HG03460 (cell line): ENCODE measurements at regions not wholly inside any gene's neighbourhood (a gene's known extent, or its start where the extent isn't known, plus 50 kb on each side); places are given as distances from the start of the nearest gene placed in this dataset.

ENCODE experiments used
- ATAC-seq: cut with Tn5 transposase; IDR thresholded peaks from one replicate; pipeline ENCODE4 v1.9.1; 2021; ENCODE audit not compliant: unreplicated experiment

DNA sequence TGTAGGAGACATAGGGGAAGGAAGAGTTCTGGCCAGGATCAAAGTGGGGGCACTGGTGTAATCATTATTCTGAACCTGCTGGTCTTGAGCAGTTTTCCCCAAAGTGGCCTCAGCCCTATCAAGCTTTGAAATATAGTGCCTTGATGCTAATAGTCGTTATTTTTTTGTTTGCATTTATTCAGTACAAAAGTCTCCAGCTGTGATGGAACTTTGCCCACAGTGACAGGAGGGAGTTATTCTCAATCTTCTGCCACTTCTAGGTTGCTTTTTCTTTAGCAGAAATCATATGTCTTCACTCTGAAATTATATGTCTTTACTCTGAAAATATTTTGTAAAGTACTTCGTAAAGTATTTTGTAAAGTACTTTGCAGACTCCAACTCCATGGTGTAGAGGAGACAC, 93.1 kb downstream of the FAT3 start:
- ATAC-seq: no peak

DNA sequence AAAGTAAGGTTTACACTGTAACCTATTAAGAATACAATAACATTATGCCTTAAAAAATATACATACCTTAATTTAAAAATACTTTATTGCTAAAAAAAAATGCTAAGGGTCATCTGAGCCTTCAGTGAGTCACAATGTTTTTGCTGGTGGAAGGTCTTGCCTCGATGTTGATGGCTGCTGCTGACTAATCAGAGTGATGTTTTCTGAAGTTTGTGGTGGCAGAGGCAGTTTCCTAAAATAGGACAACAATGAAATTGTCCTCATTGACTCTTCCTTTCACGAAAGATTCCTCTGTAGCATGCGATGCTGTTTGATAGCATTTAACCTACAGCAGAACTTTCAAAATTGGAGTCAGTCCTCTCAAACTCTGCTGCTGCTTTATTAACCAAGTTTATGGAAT, 97.6 kb downstream of the FAT3 start:
- ATAC-seq: no peak

DNA sequence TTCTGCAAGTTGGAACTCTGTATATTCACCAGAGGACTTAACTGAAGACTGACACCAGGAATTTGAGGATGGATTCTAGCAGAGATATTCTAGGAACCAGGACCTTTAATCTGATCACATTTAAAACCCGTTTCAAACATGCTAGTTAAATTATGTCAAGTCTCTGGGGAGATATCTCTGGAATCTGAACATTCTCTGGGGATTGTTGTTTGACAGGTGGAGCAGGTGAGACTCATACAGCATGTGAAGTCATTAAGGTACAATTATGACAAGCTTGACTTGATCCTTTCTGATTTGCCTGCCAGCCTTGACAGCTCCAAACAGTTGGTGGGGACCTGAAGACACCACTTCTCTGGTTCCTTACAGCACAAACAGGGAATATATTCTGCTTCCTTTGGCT, 100.3 kb downstream of the FAT3 start:
- no peak for ATAC-seq

DNA sequence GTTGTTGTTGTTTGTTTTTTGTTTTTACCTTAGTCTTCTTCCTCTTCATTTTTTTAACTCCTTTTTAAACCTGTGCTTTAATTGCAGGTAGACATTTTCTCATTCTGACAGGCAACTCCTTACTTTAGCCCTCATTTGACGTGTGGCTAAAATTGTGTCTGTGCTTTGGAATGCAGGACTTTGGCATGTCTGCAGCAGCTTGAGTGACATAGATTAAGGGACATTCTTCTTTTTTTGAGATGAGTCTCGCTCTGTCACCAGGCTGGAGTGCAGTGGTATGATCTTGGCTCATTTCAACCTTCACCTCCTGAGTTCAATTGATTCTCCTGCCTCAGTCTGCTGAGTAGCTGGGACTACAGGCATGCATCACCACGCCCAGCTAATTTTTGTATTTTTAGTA, 100.8 kb downstream of the FAT3 start:
- ATAC-seq: no peak

DNA sequence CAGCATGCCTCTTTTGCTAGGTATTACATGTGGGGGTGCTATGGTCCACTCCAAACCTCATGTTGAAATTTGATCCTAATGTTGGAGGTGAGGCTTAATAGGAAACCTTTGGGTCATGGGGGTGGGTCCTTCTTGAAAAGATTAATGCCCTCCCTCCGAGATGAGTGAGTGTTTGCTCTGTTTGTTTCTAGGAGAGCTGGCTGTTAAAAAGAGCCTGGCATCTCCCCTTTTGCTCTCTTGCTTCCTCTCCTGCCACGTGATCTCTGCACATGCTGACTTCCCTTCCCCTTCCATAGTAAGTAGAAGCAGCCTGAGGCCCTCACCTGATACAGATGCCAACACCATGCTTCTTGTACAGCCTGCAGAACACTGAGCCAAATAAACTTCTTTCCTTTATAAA, 104.5 kb downstream of the FAT3 start:
- no peak for ATAC-seq

DNA sequence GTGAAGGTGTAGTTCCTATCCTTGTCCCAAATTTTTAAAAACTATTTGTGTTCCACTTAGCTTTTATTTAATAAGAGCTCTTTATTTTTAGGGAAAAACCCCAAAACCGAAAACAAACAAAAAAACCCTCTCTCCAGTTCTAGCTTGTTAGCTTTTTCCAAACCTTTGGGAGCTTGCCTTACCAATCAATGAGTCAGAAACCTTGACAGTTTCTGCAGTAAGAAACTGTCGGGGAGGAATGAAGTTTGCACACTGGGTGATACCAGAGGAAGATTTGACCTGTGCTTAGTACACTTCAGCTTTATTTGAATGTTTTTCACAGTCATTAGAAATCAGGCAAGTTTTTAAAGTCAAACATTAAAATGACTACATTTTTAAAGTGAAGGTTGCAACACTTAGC, 105.0 kb downstream of the FAT3 start:
- ATAC-seq: no peak

DNA sequence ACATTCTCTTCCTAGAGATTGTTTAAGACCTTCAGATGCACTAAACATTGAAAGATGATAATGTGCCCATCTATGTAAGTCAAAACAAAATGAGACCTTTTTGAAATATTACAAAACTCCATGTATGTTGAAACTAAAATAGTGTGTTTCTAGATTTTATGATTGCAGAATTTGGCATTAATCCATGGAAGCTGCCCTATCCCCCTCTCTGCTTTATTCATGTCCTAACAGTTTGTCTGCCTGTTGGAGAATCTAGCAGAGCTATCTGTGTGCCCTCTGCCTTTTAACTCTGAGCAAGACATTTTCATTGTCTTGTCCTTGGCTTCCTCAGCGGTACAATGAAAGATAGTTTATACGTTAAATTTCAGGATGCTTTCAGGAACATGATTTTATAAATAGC, 105.5 kb downstream of the FAT3 start:
- no peak for ATAC-seq

DNA sequence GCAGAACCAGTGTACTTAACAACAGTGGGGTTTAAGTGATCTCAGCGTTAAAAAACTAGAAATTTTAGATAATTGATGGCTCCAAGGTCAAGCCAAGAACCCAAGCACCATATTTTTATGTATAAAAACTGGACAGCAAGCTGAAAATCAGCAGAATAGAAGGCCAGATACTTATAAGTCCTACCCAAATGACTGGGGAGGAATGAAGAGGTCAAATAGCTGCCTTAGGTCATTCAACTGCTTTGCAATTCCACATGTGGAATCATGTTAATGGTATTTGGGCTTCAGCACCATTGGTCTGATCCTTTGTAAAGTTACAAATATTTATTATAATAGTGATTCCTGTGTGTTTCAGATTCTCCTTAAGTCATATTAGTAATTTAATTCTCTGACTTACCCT, 108.4 kb downstream of the FAT3 start:
- no peak for ATAC-seq

DNA sequence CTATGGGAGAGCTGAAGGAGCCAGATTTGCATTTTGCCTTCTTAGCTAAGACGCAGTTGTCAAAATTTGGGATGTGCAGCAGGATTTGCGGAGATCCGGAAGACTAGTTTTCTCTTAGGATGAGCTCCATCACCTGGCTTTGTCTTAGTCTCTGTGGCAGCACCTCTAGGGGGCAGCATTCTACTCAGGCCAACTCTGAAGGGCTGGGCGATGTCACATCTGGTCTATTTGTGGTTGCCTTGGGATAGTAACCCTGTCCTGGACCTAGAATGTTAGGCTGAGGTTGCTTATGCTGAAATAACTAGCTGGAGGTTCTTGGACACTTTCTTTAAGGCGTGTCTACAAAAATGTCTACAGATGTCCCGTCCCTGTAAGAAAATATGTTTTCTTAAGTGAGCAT, 116.2 kb downstream of the FAT3 start:
- no peak for ATAC-seq

DNA sequence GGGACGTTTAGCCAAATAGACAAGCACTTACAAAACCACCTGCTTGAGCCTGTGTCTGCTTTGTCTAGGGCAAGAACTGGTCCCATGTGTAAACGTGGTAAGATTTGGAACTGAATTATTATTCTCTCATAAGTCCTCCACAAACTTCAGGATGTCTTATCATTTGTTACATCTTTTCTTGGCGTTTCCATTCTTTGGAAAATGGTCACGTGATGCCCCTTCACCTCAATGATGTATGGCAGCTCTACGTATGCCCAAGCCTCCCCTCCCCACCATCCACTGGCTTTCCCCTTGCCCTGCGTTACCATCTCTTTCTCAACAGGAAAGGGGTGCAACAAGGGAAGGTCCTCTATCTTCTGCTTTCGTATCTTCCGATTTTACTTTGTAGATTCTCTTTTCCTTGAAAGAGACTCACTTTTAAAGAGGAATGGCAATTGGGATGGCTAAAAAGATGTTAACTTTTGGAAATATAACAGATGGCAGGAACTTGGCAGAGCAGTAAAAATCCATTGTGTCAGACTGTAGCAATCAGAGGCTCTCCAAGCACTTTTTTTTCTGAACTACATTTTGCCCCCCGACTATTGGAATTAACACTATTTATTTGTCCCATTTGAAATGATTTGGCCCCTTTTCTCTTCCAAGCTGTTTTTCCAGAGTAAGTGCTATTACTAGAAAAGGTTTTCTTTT, 117.6 kb downstream of the FAT3 start:
- no peak for ATAC-seq

DNA sequence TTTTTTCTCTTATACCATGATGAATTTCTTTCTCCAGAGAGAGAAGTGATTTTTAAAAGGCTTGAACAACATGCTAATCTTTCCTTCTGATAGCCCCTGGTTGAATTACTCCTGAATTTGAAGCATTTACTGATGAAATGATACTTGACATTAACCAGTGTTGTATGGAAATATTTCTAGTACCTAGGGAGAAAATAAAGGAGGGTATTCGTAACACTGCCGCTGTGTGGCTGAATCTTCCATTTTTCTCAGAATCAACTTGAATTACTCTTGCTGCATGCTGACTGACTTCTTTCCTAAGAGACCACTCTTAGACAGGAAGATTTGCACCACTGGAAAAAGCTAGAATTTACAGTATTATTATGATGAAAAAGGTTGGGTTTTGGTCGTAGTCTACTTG, 118.3 kb downstream of the FAT3 start:
- ATAC-seq: no peak

DNA sequence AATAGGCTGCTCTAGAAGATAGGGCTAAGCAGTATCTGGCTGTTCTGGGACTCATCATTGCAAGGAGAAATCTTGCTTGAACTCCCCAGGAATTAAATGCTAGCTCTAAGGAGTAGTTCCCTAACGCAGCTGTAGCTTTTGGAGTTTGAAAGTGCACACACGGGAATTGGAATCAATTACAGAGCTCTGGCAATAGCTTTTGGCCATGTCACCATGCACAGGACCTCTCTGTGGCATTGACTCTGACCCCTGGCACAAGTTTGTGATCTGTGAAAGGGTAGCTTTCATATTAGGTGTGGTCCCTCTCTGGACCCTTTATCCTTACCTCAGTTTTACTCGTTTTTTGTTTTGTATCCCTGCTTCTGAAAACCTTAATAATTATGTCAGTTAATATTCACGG, 121.6 kb downstream of the FAT3 start:
- no peak for ATAC-seq

DNA sequence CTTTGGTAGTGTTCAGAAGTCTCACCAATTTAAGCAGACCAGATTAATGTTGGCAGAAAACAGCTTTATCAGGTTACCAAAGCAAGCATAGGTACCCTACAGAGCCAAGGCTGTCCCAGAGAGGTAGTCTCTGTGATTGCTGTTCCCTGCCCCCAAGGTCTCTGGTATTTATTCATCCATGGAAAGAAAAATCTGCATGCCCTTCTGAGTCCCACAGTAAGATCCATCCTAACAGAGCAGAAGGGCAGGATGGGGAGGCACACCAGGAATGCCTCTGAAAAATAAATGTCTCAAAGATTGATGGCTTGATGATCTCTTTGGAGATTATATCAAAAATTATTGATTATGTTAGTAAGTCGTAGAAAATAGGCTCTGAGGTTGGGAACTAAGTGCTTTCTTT, 122.8 kb downstream of the FAT3 start:
- ATAC-seq: no peak

DNA sequence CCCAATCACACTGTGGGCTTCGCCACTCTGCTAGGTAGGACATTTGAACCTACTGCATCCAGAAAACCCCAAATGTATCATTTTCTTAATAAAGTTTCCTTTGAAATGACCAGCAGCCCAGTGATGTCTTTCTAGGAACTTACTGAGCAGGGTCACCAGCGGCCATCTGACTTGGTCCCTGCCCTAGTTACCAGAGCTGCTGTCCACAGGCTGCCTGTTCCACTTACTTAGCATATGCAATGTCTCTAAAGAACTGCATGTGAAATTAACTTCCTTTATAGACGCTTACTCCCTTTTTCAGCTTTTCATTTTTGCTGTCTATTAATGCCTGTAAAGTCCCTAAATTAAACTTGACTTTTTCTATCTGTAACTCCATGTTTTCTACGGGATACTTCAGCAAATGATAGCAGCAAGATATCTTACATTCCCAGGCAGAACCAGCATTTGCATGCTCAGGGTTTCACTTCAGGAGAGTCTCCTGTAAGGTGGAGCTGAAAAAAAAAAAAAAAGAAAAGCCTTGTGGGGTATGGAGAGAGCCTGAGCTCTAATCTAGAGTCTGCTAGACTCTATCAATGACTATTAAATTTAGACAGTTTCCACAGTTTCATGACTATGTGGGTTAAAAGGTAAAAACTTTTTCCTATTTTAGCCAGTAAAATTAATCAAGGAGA, 125.0 kb downstream of the FAT3 start:
- ATAC-seq: no peak

DNA sequence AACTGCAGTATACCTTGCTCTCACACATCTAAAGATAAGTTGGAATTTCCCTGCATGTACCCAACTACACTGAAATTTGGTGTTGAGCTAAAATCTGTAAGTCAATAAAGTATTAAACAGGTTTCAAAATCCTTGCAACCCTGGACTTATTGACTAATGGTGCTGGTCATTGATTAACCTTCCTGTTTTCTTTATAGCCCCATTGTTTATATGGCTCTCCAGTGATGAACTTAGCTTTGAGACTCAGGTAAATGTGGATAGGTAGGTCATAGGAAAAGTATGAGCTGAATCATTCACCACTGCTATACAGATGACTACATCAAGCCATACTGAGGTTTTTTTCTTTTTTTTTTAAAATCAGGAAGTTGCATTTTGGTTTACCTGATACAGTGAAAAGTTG, 132.7 kb downstream of the FAT3 start:
- no peak for ATAC-seq

DNA sequence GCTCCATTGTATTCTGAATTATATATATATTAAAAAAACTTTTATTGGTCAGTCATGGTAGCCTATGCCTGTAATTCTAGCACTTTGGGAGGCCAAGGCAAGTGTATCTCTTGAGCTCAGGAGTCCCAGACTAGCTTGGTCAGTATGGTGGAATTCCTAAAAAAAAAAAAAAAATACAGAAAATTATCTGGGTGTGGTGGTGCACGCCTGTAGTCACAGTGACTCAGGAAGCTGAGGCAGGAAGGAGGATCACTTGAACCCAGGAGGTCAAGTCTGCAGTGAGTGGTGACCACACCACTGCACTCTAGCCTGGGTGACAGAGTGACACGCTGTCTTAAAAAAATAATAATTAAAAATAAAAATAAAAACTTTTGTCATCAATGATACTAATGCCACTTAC, 133.2 kb downstream of the FAT3 start:
- ATAC-seq: no peak

DNA sequence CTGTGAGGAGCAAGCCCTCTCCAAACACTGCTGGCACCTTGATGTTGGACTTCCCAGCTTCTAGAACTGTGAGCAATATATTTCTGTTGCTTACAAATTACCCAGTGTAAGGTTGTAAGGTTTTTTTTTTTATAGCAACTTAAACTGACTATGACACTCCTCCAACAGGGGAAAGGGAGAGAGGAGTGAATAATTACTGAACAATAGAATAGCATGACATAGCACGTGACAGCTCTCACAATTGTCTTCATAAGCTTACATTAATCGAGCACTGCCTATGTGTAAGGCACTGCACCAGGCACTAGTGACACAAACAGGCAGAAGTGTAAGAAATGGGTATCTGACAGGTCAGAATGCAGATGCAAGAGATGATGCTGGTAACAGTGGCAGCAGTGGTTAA, 136.9 kb downstream of the FAT3 start:
- no peak for ATAC-seq

DNA sequence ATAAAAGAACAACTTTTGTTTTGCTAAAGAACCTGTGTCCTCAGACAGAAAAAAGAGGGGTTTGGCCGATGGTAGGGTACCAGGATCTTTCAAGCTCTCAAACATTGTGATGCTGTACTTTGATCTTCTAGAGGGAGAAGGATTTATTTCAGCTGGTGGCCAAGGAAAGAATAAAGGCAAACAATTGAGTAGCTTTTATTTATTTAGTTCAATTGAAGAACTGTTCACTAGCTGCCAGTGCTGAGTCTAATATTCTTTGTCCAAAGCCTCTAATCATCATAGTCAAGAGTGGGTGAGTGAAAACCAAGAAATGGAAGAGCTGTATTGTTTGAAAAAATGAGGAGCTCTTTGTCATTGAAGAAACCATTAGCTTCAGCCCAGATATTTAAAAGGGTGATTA, 138.4 kb downstream of the FAT3 start:
- ATAC-seq: no peak

DNA sequence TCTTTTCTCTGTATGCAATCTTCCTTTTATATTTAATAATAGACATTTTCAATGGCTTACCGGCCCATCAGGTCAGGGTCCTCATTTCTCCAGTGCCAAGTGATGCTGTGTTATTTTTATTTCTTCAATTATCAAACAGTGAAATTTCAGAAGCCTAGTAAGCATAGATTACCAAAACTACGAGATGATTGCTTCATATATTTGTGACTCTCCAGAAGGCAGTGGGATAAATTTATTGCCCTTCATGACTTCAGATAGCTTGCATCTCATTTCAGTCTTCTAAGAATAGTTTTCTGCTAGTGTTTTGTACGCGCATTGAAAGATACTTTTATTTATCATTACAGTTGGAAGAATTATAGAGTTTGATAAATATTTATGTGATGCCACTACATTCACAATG, 139.6 kb downstream of the FAT3 start:
- ATAC-seq: no peak

DNA sequence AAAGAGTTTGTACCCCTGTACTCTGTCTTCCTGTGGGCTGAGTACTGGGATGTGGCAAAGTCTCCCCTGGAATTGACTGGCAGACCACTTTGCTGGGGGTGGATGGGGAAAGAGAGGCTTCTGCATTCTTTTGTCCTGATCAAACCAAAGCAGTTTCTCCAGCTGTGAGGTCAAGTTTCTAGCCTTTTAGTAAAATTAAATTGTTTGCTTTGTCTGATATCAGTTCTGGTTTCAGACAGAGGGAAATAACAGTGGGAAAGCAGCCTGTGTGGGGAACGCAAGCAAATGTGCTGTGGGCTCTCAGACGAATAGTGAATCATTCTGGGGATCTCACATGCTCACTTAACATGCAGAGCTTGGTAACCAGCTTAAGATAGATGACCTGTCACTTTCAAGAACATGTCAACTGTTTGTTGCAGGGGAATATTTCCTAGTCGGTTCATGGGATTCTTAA, 151.6 kb downstream of the FAT3 start:
- ATAC-seq: no peak

DNA sequence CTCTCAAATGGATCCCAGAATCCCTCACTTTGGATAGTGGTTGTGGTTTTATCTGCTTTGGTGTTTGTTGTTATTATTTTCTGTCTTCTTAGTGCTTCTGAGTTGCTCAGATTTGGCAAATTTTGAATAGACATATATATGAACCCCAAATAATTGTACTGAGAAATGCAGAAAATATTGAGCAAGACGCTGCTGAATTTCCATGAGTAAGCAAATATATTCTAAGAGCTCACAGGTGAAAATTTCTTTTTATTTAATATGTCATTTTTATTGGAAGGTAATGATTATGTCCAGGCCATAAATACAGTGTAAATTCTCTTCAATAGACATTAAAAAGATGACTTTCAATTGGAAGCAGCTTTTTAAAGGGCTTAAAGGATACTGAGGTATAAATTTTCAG, 152.1 kb downstream of the FAT3 start:
- no peak for ATAC-seq

DNA sequence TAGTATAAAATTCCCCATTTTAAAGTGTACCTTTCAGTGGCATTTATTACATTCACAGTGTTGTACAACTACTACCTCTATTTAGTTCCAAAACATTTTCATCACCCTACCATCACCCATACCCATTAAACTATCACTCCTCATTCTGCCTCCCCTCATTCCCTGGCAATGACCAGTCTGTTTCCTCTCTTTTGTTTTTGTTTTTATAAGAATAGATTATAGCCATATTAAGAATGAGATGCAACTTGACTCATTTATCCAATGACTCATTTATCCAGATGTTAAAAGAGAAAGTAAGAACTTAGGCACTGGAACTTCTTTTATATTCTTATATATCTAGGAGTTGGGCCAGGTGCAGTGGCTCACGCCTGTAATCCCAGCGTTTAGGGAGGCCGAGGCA, 156.3 kb downstream of the FAT3 start:
- ATAC-seq: no peak

DNA sequence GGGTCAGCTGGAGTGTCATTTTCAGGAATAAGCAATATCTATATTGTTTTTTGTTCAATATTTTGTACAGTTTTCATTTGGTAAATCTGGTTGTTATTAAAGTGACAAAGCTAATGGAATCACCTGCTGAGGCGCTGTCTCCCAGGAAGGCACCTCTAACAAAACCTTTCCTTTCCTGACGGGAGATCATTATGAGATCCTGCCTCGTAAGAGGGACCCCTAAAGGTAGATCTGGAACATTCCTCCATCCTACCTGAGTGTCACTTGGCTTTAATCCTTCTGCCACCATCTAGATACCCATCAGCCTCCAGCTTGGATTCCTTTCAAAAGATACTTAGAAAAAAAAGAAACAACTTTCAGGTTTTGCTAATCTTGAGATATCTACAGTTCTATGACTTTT, 157.7 kb downstream of the FAT3 start:
- no peak for ATAC-seq
